AG04449 (cell line): ENCODE measurements at regions not wholly inside any gene's neighbourhood (a gene's known extent, or its start where the extent isn't known, plus 50 kb on each side); places are given as distances from the start of the nearest gene placed in this dataset.

Source experiments
- CTCF ChIA-PET: fragments of 350-600 bp; formaldehyde crosslinking; extraction: SDS; loops from one replicate; lab custom pipeline; 2021; ENCODE audit warnings: antibody characterized with exemption; lab: Yijun Ruan, JAX
- POLR2A ChIA-PET: fragments of 400-600, 350-600 bp; formaldehyde crosslinking; extraction: SDS; loops from one replicate; lab custom pipeline; 2020; ENCODE audit warnings: antibody characterized with exemption, inconsistent platforms; lab: Yijun Ruan, JAX
- DNase-seq: peaks from one replicate; pipeline ENCODE4 v3.0.0-alpha.2; 2010; ENCODE audit warnings: low read depth, low spot score
- H3K4me3 ChIP-seq: 2 replicates; pipeline ENCODE4 v1.5.1; 2011; ENCODE audit warnings: low read depth, mild to moderate bottlenecking, control low read depth, low read length
- TF ChIP-seq, protein P1 (sequence below): IDR thresholded peaks from one replicate; pipeline ENCODE4 v1.5.1; 2011; ENCODE audit warnings: mild to moderate bottlenecking, moderate library complexity, low read length, control low read depth, inconsistent platforms; ENCODE audit not compliant: insufficient read depth; ENCODE audit errors: missing control alignments

DNA sequence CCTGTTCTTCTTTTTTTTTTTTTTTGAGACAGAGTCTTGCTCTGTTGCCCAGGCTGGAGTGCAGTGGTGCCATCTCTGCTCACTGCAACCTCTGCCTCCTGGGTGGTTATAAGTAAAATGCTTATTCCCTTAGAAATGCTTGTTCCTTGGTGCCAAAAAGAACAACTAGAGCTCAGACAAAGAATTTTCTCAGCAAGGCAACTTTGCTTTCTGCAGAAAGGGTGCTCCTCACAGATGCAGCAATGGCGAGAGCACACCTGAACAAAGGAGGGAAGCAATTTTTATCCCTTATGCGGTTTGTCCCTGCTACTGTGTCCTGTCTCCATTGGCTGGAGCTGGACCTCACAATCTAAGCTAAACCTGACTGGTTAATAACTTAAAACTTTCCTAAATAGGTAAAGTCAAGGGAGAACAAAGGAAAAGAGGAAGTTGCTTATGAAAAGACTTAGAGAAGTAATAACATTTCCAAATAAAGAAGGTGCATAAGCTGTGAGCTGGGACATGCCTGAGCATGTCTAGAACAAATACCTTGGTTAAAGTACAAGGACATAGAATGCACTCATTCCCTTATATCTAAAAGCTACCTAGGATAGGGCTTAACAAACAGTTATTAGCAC lies 90.0 kb upstream of the PRR5 start:
- H3K4me3 ChIP-seq = no peak overlapping the region
- CTCF ChIA-PET = interaction anchor here (1.6 to 3.8 kb wide), 2 partner anchors 14 to 531 kb away, joined by 5 to 22 read pairs; no protein-coding TSS in a partner anchor
- no peak for DNase-seq
- TF ChIP-seq, protein P1, sequence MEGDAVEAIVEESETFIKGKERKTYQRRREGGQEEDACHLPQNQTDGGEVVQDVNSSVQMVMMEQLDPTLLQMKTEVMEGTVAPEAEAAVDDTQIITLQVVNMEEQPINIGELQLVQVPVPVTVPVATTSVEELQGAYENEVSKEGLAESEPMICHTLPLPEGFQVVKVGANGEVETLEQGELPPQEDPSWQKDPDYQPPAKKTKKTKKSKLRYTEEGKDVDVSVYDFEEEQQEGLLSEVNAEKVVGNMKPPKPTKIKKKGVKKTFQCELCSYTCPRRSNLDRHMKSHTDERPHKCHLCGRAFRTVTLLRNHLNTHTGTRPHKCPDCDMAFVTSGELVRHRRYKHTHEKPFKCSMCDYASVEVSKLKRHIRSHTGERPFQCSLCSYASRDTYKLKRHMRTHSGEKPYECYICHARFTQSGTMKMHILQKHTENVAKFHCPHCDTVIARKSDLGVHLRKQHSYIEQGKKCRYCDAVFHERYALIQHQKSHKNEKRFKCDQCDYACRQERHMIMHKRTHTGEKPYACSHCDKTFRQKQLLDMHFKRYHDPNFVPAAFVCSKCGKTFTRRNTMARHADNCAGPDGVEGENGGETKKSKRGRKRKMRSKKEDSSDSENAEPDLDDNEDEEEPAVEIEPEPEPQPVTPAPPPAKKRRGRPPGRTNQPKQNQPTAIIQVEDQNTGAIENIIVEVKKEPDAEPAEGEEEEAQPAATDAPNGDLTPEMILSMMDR = no peak
- POLR2A ChIA-PET = no interaction called here

DNA sequence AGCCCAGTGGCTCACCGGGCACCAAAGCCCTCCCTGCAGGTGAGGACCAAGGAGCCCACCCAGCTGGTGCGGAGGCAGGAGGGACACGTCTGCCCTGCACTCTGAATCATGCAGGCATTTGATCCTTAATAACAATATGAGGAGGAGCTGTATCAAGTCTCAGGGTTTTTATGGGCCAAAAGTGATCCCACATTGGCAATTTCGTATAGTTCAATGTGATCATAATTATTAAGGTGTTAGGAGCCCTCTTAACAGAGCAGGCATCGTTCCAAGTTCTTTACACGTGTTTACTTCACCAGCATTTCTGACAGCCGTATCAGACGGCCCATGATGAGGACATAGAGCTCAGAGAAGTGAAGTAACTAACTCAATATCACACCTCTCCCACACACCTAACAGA lies 91.9 kb upstream of the PRR5 start:
- ChIA-PET CTCF (interaction anchor here (1.3 kb wide), 1 partner anchor 16 kb away, joined by 3 read pairs; no protein-coding TSS in a partner anchor), POLR2A (no interaction called here)
- TF ChIP-seq, protein P1 = no peak
- H3K4me3 ChIP-seq = no peak overlapping the region
- no peak for DNase-seq

DNA sequence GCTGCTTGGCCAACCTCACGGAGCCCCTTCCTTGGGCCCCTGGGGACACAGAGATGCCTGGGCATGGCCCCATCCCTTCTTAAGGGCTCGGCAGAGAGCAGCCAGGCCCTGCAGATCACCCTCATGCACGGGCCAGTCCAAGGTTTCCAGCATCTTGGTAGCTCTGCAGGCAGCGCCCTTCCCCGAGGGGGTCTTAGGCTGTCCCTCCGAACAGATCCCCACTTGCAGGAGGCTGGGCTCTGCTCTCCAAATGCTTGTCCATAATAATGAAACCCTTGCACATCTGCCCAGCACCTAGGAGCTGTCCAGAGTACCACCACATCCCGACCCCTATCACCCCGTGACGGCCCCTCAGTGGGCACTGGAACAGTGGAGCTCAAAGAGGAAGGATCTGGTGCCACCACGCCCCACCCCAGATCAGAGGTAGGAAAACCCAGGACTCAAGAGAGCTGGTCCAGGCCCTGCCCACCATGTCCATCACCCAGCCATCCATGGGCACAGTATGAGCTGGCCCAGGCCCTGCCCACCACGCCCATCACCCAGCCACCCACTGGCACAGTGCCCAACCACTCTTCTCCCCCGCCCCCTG lies 92.5 kb upstream of the PRR5 start:
- no peak for DNase-seq
- ChIA-PET POLR2A (no interaction called here), CTCF (interaction anchor here (1.0 kb wide), 1 partner anchor 616 kb away, joined by 5 read pairs; no protein-coding TSS in a partner anchor)
- TF ChIP-seq, protein P1 = no peak
- H3K4me3 ChIP-seq = no peak overlapping the region

DNA sequence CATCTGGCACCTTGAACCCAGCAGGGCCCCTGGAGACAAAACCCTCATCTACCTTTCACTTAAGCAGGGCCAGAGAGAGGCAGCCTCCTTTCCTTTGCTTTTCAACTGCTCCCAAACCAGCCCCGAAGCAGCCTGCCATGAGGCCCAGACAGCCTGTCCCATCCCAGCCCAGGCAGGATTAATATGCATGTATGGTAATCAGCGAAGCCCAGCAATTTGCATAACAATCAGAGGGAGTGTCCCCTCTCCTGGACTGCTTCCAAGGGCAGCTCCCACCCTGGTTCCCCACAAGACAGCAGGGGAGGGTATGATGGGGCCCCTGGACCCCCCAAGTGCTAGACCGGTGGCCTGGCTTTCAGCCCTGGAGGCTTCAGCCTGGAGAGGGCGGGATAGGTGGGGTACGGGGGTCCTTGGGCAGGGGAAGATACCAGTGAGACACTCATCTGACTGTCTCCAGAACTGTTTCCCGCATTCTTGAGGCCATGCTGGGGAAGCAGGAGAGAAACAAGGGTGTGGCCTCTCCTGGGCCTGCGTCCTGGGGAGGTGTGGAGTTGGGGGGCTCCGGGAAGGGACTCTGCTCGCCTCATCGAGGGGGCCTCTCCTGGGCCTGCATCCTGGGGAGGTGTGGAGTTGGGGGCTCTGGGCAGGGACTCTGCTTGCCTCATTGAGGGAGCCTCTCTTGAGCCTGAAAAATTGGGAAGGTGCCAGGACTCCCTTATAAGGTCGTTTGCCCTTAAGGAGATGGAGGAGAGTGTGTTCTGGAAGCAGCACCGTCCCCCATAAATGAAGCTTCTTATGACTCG lies 93.2 kb upstream of the PRR5 start:
- CTCF ChIA-PET = interaction anchor here (1.0 kb wide), 1 partner anchor 615 kb away, joined by 5 read pairs; no protein-coding TSS in a partner anchor
- H3K4me3 ChIP-seq = no peak overlapping the region
- DNase-seq = no peak
- POLR2A ChIA-PET = no interaction called here
- TF ChIP-seq, protein P1 = no peak

DNA sequence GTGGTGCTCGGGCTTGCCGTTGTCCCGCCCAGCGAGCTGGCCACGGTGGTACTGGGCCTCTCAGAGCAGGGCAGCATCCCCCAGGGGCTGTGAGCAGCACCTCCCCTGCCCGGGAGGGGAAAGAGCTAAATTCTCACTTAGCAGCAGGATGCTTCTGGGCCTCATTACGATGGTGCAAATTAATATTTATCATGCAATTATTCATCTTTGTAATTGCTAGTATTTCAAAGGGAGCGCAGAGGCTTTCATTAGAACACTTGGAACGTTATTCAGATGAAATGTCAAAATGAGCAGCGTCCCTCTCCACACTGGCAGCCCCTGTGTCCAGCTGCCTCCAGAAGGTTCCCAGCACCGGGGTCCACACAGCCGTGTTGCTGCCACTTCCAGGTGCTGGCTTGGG lies 95.9 kb upstream of the PRR5 start:
- TF ChIP-seq, protein P1 = no peak
- POLR2A ChIA-PET = no interaction called here
- no peak for DNase-seq
- H3K4me3 ChIP-seq = no peak overlapping the region
- CTCF ChIA-PET = no interaction called here

DNA sequence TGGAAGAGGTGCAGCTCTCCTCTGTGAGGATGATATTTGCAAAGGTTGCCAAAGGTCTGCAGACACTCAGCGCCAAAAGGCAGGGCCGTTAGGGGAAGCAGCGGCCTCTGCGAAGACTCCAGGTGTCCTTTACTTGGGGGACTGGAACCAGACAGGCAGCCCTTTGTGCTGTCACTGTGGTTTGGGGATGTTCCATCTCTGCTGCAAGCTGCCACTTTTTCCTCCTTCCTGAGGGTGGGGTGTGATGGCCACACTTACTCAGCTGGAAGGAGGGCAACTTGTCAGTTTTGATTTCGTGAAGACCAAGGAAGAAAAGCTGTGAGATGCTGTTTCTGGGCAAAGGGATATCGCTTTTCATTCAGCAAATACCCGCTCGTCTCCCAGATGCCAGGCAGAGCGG lies 96.5 kb upstream of the PRR5 start:
- no peak overlapping the region for H3K4me3 ChIP-seq
- ChIA-PET CTCF (no interaction called here), POLR2A (no interaction called here)
- TF ChIP-seq, protein P1 = no peak
- DNase-seq = no peak
